Hepatocyte (in vitro differentiated cells): ENCODE measurements at regions not wholly inside any gene's neighbourhood (a gene's known extent, or its start where the extent isn't known, plus 50 kb on each side); places are given as distances from the start of the nearest gene placed in this dataset.
"Not testable (repeated sequence)": the region's sequence is repeated elsewhere in the genome, so short reads cannot be mapped to it uniquely, and the experiment has no call there.

Experiments used
- DNase-seq: peaks from one replicate; pipeline ENCODE4 v3.0.0-alpha.2; 2016; ENCODE audit warnings: low spot score
- H2AFZ ChIP-seq: fragments of 200-600 bp; sonication (generic); 2 replicates; pipeline ENCODE4 v1.6.0; 2016; ENCODE audit warnings: antibody characterized with exemption, mild to moderate bottlenecking
- H3K27ac ChIP-seq: fragments of 200-600 bp; sonication (generic); 2 replicates; pipeline ENCODE4 v1.5.1; 2016; ENCODE audit warnings: mild to moderate bottlenecking
- H3K27me3 ChIP-seq: fragments of 200-600 bp; sonication (generic); 2 replicates; pipeline ENCODE4 v1.6.1; 2016
- H3K36me3 ChIP-seq: fragments of 200-600 bp; sonication (generic); replicated peaks from 2 replicates; pipeline ENCODE4 v1.5.1; 2016; ENCODE audit warnings: low read depth; ENCODE audit not compliant: insufficient read depth
- H3K4me1 ChIP-seq: fragments of 200-600 bp; sonication (generic); 2 replicates; pipeline ENCODE4 v1.5.1; 2016; ENCODE audit warnings: mild to moderate bottlenecking, moderate library complexity; ENCODE audit not compliant: insufficient read depth
- H3K4me2 ChIP-seq: fragments of 200-600 bp; sonication (generic); 2 replicates; pipeline ENCODE4 v1.6.0; 2016
- H3K4me3 ChIP-seq: fragments of 200-600 bp; sonication (generic); 2 replicates; pipeline ENCODE4 v1.5.1; 2016; ENCODE audit warnings: mild to moderate bottlenecking
- H3K79me2 ChIP-seq: fragments of 200-600 bp; sonication (generic); 2 replicates; pipeline ENCODE4 v1.6.0; 2017; ENCODE audit warnings: mild to moderate bottlenecking
- H3K9me2 ChIP-seq: fragments of 200-600 bp; sonication (generic); replicated peaks from 2 replicates; pipeline ENCODE4 v1.6.0; 2017; ENCODE audit warnings: mild to moderate bottlenecking; ENCODE audit not compliant: insufficient read depth
- H3K9me3 ChIP-seq: fragments of 200-600 bp; sonication (generic); 2 replicates; pipeline ENCODE4 v1.5.1; 2016; ENCODE audit warnings: low read depth, mild to moderate bottlenecking
- H4K20me1 ChIP-seq: fragments of 200-600 bp; sonication (generic); 2 replicates; pipeline ENCODE4 v1.6.0; 2016; ENCODE audit warnings: mild to moderate bottlenecking; ENCODE audit not compliant: insufficient read depth, poor library complexity, severe bottlenecking
- EZH2 ChIP-seq: fragments of 200-600 bp; sonication (generic); IDR thresholded peaks from 2 replicates; pipeline ENCODE4 v1.6.1; 2016; ENCODE audit warnings: antibody characterized with exemption, mild to moderate bottlenecking, borderline replicate concordance
- EZH2phosphoT487 ChIP-seq: fragments of 200-600 bp; sonication (generic); IDR thresholded peaks from one replicate; pipeline ENCODE4 v1.6.1; 2018; ENCODE audit warnings: antibody characterized with exemption, mild to moderate bottlenecking, low read depth, moderate library complexity; ENCODE audit not compliant: unreplicated experiment, severe bottlenecking
- WGBS: methylation state at CpG from one replicate; pipeline ENCODE4 v1.1.6; 2016; ENCODE audit warnings: low lambda C conversion rate; ENCODE audit errors: missing lambda C conversion rate; 5-methylcytosine and 5-hydroxymethylcytosine counted together
- TF ChIP-seq, protein P1 (sequence below): fragments of 200-600 bp; sonication (generic); IDR thresholded peaks from 2 replicates; pipeline ENCODE4 v1.5.1; 2016; ENCODE audit warnings: antibody characterized with exemption, mild to moderate bottlenecking; ENCODE audit not compliant: poor library complexity

DNA sequence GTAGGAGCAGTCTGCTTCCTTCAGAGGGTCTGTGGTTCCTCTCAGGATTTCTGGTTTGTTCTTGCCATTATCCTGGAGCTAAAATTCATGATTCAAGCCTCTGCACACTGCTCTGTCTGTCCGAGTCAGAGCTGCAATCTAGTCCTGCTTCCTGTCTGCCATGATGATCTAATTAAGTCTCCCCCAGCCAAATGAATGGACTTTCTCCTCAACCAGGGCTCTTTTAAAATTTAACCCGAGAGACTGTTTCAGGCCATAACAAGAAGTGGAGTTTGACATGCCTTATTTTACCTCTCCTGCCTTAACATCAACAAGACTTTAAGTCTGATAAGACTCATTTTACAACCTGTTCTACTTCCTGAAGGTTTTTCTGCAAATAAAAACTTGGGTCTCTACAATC lies 1009.6 kb upstream of the DDX18 start:
- Histone ChIP-seq H4K20me1 (no peaks in the 10 kb centered on the region), H3K79me2 (no peaks in the 10 kb centered on the region), H3K4me1 (peaks cover 9% of the 10 kb centered on the region), H3K27ac (peak overlapping the region; percentile 74), H3K36me3 (no peaks in the 10 kb centered on the region), H3K27me3 (no peaks in the 10 kb centered on the region), H3K9me3 (no peaks in the 10 kb centered on the region), H3K4me3 (no peak overlapping the region), H3K9me2 (no peaks in the 10 kb centered on the region), H3K4me2 (peak overlapping the region; percentile 47), H2AFZ (peak overlapping the region; percentile 9)
- 25% methylated on average over 2 of the region's 2 CpGs for WGBS
- DNase-seq = peak; percentile 57
- TF ChIP-seq EZH2 = no peak
- no peak for TF ChIP-seq EZH2phosphoT487
- TF ChIP-seq, protein P1, sequence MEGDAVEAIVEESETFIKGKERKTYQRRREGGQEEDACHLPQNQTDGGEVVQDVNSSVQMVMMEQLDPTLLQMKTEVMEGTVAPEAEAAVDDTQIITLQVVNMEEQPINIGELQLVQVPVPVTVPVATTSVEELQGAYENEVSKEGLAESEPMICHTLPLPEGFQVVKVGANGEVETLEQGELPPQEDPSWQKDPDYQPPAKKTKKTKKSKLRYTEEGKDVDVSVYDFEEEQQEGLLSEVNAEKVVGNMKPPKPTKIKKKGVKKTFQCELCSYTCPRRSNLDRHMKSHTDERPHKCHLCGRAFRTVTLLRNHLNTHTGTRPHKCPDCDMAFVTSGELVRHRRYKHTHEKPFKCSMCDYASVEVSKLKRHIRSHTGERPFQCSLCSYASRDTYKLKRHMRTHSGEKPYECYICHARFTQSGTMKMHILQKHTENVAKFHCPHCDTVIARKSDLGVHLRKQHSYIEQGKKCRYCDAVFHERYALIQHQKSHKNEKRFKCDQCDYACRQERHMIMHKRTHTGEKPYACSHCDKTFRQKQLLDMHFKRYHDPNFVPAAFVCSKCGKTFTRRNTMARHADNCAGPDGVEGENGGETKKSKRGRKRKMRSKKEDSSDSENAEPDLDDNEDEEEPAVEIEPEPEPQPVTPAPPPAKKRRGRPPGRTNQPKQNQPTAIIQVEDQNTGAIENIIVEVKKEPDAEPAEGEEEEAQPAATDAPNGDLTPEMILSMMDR = no peak

DNA sequence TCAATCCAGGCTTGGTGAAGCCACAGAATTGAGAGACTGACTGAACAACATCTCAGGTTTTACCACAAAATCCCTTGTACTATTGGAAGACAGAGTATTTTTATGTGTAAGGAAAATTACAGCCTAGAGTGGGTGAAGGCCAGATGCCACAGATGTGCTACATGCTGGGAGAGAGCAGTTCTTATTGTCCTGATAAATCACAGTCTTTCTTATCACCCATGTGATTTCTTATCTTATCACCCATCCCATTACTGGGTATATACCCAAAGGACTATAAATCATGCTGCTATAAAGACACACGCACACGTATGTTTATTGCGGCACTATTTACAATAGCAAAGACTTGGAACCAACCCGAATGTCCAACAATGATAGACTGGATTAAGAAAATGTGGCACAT lies 1008.0 kb upstream of the DDX18 start:
- H3K4me1 ChIP-seq = peaks cover 11% of the 10 kb centered on the region
- H3K79me2 ChIP-seq, H2AFZ ChIP-seq, H4K20me1 ChIP-seq, H3K4me3 ChIP-seq, DNase-seq, H3K27me3 ChIP-seq, H3K9me3 ChIP-seq, H3K4me2 ChIP-seq, H3K36me3 ChIP-seq, H3K9me2 ChIP-seq: not testable (repeated sequence)
- 55% methylated on average over 4 of the region's 4 CpGs for WGBS
- H3K27ac ChIP-seq = peak overlapping the region; percentile 23

DNA sequence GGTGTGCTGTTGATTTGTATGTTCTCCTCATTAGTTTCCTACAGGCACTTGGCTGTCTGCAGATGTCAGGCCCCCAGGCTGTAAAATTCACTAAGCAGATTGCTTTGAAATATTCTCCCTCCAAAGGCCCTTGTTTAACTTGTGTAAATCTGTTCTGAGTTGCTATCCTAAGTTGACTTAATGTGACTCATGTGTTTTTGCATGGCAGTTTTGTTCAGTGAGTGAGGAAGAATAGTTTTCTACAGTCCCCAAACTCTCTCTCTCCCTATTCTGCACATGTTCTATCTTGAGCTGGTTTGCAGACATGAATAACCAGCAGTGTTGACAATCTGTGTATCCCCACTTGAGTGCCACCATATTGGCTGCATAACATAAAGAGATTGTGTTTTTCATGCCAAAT lies 1005.4 kb upstream of the DDX18 start:
- Histone ChIP-seq H3K4me2 (no peak overlapping the region), H3K9me3 (no peaks in the 10 kb centered on the region), H3K9me2 (no peaks in the 10 kb centered on the region), H3K4me1 (peaks cover 11% of the 10 kb centered on the region), H3K4me3 (no peak overlapping the region), H3K79me2 (no peaks in the 10 kb centered on the region), H4K20me1 (no peaks in the 10 kb centered on the region), H3K27ac (peak overlapping the region; percentile 18), H3K36me3 (no peaks in the 10 kb centered on the region), H3K27me3 (no peaks in the 10 kb centered on the region), H2AFZ (no peak overlapping the region)
- DNase-seq = peak; percentile 8
- TF ChIP-seq EZH2phosphoT487 (no peak), EZH2 (no peak)
- TF ChIP-seq, protein P1 = no peak

DNA sequence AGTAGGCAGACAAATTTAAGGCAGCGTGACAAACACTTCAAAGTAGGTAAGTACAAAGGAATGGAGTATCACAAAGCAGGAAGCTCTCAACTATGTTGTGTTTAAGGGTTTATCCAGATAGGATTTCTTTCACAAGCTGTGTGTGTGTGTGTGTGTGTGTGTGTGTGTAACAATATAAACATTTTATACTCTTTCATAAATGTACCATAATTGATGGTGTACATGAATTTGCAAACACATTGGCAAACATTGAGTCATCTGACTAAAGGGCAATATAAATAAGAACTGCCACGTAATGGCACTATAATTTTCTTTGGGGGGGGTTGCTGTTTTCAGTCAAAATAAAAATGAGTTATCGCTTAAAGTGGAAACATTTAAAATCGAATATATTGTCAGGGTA lies 1004.4 kb upstream of the DDX18 start:
- Histone ChIP-seq H3K27me3 (no peaks in the 10 kb centered on the region), H3K79me2 (no peaks in the 10 kb centered on the region), H3K36me3 (no peaks in the 10 kb centered on the region), H3K9me2 (no peaks in the 10 kb centered on the region), H3K4me1 (peaks cover 11% of the 10 kb centered on the region), H3K4me2 (no peak overlapping the region), H4K20me1 (no peaks in the 10 kb centered on the region), H2AFZ (no peak overlapping the region), H3K27ac (peak overlapping the region; percentile 1), H3K9me3 (no peaks in the 10 kb centered on the region), H3K4me3 (no peak overlapping the region)
- TF ChIP-seq, protein P1 = no peak
- TF ChIP-seq EZH2 (no peak), EZH2phosphoT487 (no peak)
- no peak for DNase-seq
- 82% methylated on average over 4 of the region's 4 CpGs for WGBS
